H1 (cell line): ENCODE measurements at regions not wholly inside any gene's neighbourhood (a gene's known extent, or its start where the extent isn't known, plus 50 kb on each side); places are given as distances from the start of the nearest gene placed in this dataset.

Experiments
- KDM1A ChIP-seq: fragments of 200-600, 300-600 bp; sonication (generic); IDR thresholded peaks from 2 replicates; pipeline ENCODE4 v1.7.1; 2016; ENCODE audit warnings: mild to moderate bottlenecking, low read length, borderline replicate concordance

GRCh38 chr12:124706363-124706762 lies 139.0 kb upstream of the NCOR2 start (continued):
- TF ChIP-seq KDM1A = no peak
